ENCODE measurements at regions not wholly inside any gene's neighbourhood (a gene's known extent, or its start where the extent isn't known, plus 50 kb on each side); places are given as distances from the start of the nearest gene placed in this dataset.

- Histone ChIP-seq H3F3A (ENCODE audit: insufficient read depth) (no peaks in the 10 kb centered on the region), H3K4me3 (ENCODE audit: insufficient read depth, low read length, poor library complexity, severe bottlenecking) (no peak overlapping the region), H3K4me2 (ENCODE audit: low read depth, low read length, poor library complexity, severe bottlenecking) (no peak overlapping the region), H3K27me3 (ENCODE audit: low read length) (no peaks in the 10 kb centered on the region), H3K27ac (ENCODE audit: low read depth, low read length) (no peak overlapping the region), H2AFZ (ENCODE audit: low read depth, low read length, severe bottlenecking) (peak overlapping the region; percentile 37), H3K36me3 (ENCODE audit: low read length) (no peaks in the 10 kb centered on the region), H3K9me2 (replicated peaks; ENCODE audit: insufficient read depth, low read length) (no peaks in the 10 kb centered on the region), H4K20me1 (ENCODE audit: low read depth, low read length) (no peaks in the 10 kb centered on the region), H3K79me2 (ENCODE audit: insufficient read depth, low read length) (no peaks in the 10 kb centered on the region), H3K9ac (ENCODE audit: low read length) (no peak overlapping the region), H3K9me3 (ENCODE audit: insufficient read depth, low read length) (no peaks in the 10 kb centered on the region)
- TF ChIP-seq CTCF (IDR thresholded peaks at IDR 0.05; ENCODE audit: insufficient read depth, low read length, poor library complexity, severe bottlenecking): no peak
- TF ChIP-seq EZH2phosphoT487 (conservative IDR thresholded peaks at IDR 0.05; ENCODE audit: low read length): no peak
Observed at GRCh38 chr13:62040806-62041205, 625.2 kb upstream of the PCDH20 start.

- no peak overlapping the region for H3K27ac ChIP-seq (ENCODE audit: low read depth, low read length)
- no peak overlapping the region for H3K9ac ChIP-seq (ENCODE audit: low read length)
- H3K4me2 ChIP-seq (ENCODE audit: low read depth, low read length, poor library complexity, severe bottlenecking): no peak overlapping the region
- no peaks in the 10 kb centered on the region for H4K20me1 ChIP-seq (ENCODE audit: low read depth, low read length)
- H3K27me3 ChIP-seq (ENCODE audit: low read length): no peaks in the 10 kb centered on the region
- H3K9me3 ChIP-seq (ENCODE audit: insufficient read depth, low read length): no peaks in the 10 kb centered on the region
- H3K9me2 ChIP-seq (replicated peaks; ENCODE audit: insufficient read depth, low read length): no peaks in the 10 kb centered on the region
- no peaks in the 10 kb centered on the region for H3F3A ChIP-seq (ENCODE audit: insufficient read depth)
- no peaks in the 10 kb centered on the region for H3K79me2 ChIP-seq (ENCODE audit: insufficient read depth, low read length)
- no peak overlapping the region for H3K4me3 ChIP-seq (ENCODE audit: insufficient read depth, low read length, poor library complexity, severe bottlenecking)
- TF ChIP-seq CTCF (IDR thresholded peaks at IDR 0.05; ENCODE audit: insufficient read depth, low read length, poor library complexity, severe bottlenecking) (no peak), EZH2phosphoT487 (conservative IDR thresholded peaks at IDR 0.05; ENCODE audit: low read length) (no peak)
- H2AFZ ChIP-seq (ENCODE audit: low read depth, low read length, severe bottlenecking): peak overlapping the region; percentile 37
- no peaks in the 10 kb centered on the region for H3K36me3 ChIP-seq (ENCODE audit: low read length)
Observed at GRCh38 chr13:62040078-62040477, 624.4 kb upstream of the PCDH20 start.

GRCh38 chr13:62038214-62038613 is 622.6 kb upstream of the PCDH20 start:
- H3K36me3 ChIP-seq (ENCODE audit: low read length): no peaks in the 10 kb centered on the region
- no peaks in the 10 kb centered on the region for H3K9me3 ChIP-seq (ENCODE audit: insufficient read depth, low read length)
- H3K9ac ChIP-seq (ENCODE audit: low read length): no peak overlapping the region
- no peaks in the 10 kb centered on the region for H3K79me2 ChIP-seq (ENCODE audit: insufficient read depth, low read length)
- H3K27ac ChIP-seq (ENCODE audit: low read depth, low read length): no peak overlapping the region
- no peak for TF ChIP-seq CTCF (IDR thresholded peaks at IDR 0.05; ENCODE audit: insufficient read depth, low read length, poor library complexity, severe bottlenecking)
- no peak overlapping the region for H3K4me2 ChIP-seq (ENCODE audit: low read depth, low read length, poor library complexity, severe bottlenecking)
- H3K4me3 ChIP-seq (ENCODE audit: insufficient read depth, low read length, poor library complexity, severe bottlenecking): no peak overlapping the region
- H3K9me2 ChIP-seq (replicated peaks; ENCODE audit: insufficient read depth, low read length): no peaks in the 10 kb centered on the region
- H4K20me1 ChIP-seq (ENCODE audit: low read depth, low read length): no peaks in the 10 kb centered on the region
- peak overlapping the region; percentile 28 for H2AFZ ChIP-seq (ENCODE audit: low read depth, low read length, severe bottlenecking)
- H3K27me3 ChIP-seq (ENCODE audit: low read length): no peaks in the 10 kb centered on the region
- H3F3A ChIP-seq (ENCODE audit: insufficient read depth): no peaks in the 10 kb centered on the region

- no peak for TF ChIP-seq EZH2phosphoT487 (conservative IDR thresholded peaks at IDR 0.05; ENCODE audit: low read length)
- TF ChIP-seq CTCF (IDR thresholded peaks at IDR 0.05; ENCODE audit: insufficient read depth, low read length, poor library complexity, severe bottlenecking): no peak
- Histone ChIP-seq H3K9ac (ENCODE audit: low read length) (no peak overlapping the region), H3F3A (ENCODE audit: insufficient read depth) (no peaks in the 10 kb centered on the region), H3K27me3 (ENCODE audit: low read length) (no peaks in the 10 kb centered on the region), H3K36me3 (ENCODE audit: low read length) (no peaks in the 10 kb centered on the region), H4K20me1 (ENCODE audit: low read depth, low read length) (no peaks in the 10 kb centered on the region), H3K27ac (ENCODE audit: low read depth, low read length) (no peak overlapping the region), H3K79me2 (ENCODE audit: insufficient read depth, low read length) (no peaks in the 10 kb centered on the region), H3K9me3 (ENCODE audit: insufficient read depth, low read length) (no peaks in the 10 kb centered on the region), H2AFZ (ENCODE audit: low read depth, low read length, severe bottlenecking) (no peak overlapping the region), H3K9me2 (replicated peaks; ENCODE audit: insufficient read depth, low read length) (no peaks in the 10 kb centered on the region), H3K4me2 (ENCODE audit: low read depth, low read length, poor library complexity, severe bottlenecking) (no peak overlapping the region), H3K4me3 (ENCODE audit: insufficient read depth, low read length, poor library complexity, severe bottlenecking) (no peak overlapping the region)
Observed at GRCh38 chr13:62035981-62036380, 620.3 kb upstream of the PCDH20 start.

Measured in SU-DHL-6 (cell line).